K562 (cell line): ENCODE measurements at regions not wholly inside any gene's neighbourhood (a gene's known extent, or its start where the extent isn't known, plus 50 kb on each side); places are given as distances from the start of the nearest gene placed in this dataset.

Source experiments
- ATAC-seq: fragments of 200-7000 bp; cut with Tn5 transposase; 3 replicates; pipeline ENCODE4 v1.9.1; 2020; ENCODE audit warnings: moderate library complexity
- BruUV-seq: library from RNA; stranded (reverse); fragments of 400-500 nt; replicated peaks from 2 replicates; lab custom pipeline; 2021; lab: Mats Ljungman, UMichigan
- CTCF ChIA-PET: fragments of 300-600 bp; formaldehyde crosslinking; extraction: SDS; loops from one replicate; lab custom pipeline; 2021; ENCODE audit warnings: low intra/inter-chr PET ratio; lab: Yijun Ruan, JAX
- POLR2A ChIA-PET: fragments of 300-600, 350-650 bp; sonication (Branson Sonifier 250); formaldehyde crosslinking; extraction: SDS; loops from one replicate; lab custom pipeline; 2021; ENCODE audit warnings: antibody characterized with exemption, inconsistent platforms; lab: Yijun Ruan, JAX
- DNase-seq, 4 experiments: peaks; one replicate each; pipeline versions ENCODE4 v3.0.0 to v3.0.0-alpha.2; 2011 to 2018; ENCODE audit warnings: low spot score in 3 of 4, mixed read lengths in 3 of 4; ENCODE audit errors: extremely low read depth in 1 of 4
- FAIRE-seq: peaks from 2 replicates; lab custom pipeline; 2011; peaks lifted over from hg19 to GRCh38; lab: Jason Lieb, UNC
- H2AFZ ChIP-seq: 2 replicates; pipeline ENCODE4 v1.6.0; 2011; ENCODE audit warnings: low read depth, low read length, control low read depth, inconsistent platforms
- H3K27ac ChIP-seq: fragments of 200-600 bp; 3 replicates; pipeline ENCODE4 v1.8.0; 2011; ENCODE audit warnings: low read depth, mild to moderate bottlenecking, control low read depth, inconsistent platforms, low read length, moderate library complexity, mixed read lengths; ENCODE audit errors: extremely low read depth
- H3K27me3 ChIP-seq, 2 experiments: fragments of 300-600 bp in 1 of 2; 2 replicates in 1 of 2; 3 replicates in 1 of 2; pipeline versions ENCODE4 v1.6.0 to v1.8.0; 2011; ENCODE audit warnings: inconsistent platforms in 2 of 2, low read length in 2 of 2, mild to moderate bottlenecking in 1 of 2, mixed read lengths in 1 of 2, moderate library complexity in 1 of 2; ENCODE audit not compliant: control insufficient read depth in 2 of 2, insufficient read depth in 2 of 2
- H3K36me3 ChIP-seq: fragments of 300-600 bp; 3 replicates; pipeline ENCODE4 v1.8.0; 2011; ENCODE audit warnings: mild to moderate bottlenecking, low read length, inconsistent platforms; ENCODE audit not compliant: control insufficient read depth, insufficient read depth
- H3K4me1 ChIP-seq, 2 experiments: fragments of 200-600 bp in 1 of 2; replicated peaks in 1 of 2; 2 replicates in 1 of 2; 3 replicates in 1 of 2; pipeline versions ENCODE4 v1.5.1 to v1.8.0; 2011; ENCODE audit warnings: inconsistent platforms in 2 of 2, low read length in 2 of 2, mild to moderate bottlenecking in 1 of 2, mixed read lengths in 1 of 2, moderate library complexity in 1 of 2; ENCODE audit not compliant: control insufficient read depth in 2 of 2, insufficient read depth in 2 of 2
- H3K4me2 ChIP-seq: 2 replicates; pipeline ENCODE4 v1.6.1; 2011; ENCODE audit warnings: low read length, control low read depth, inconsistent platforms, mixed read lengths; ENCODE audit not compliant: insufficient read depth
- H3K4me3 ChIP-seq: fragments of 200-600 bp; sonication (generic), shearing (Covaris generic); 2 replicates; pipeline ENCODE4 v1.5.1; 2016; ENCODE audit warnings: control low read depth, inconsistent platforms
- H3K79me2 ChIP-seq: fragments of 200-600 bp; 3 replicates; pipeline ENCODE4 v1.8.0; 2011; ENCODE audit warnings: low read length, inconsistent platforms; ENCODE audit not compliant: control insufficient read depth, insufficient read depth
- H3K9ac ChIP-seq, 2 experiments: 2 replicates each; pipeline versions ENCODE4 v1.6.0 to v1.6.1; 2011; ENCODE audit warnings: low read depth in 2 of 2, low read length in 2 of 2, control low read depth in 1 of 2, inconsistent platforms in 1 of 2, mild to moderate bottlenecking in 1 of 2, mixed read lengths in 1 of 2; ENCODE audit not compliant: insufficient read depth in 1 of 2
- H3K9me1 ChIP-seq: one replicate; pipeline ENCODE4 v1.6.0; 2011; ENCODE audit warnings: inconsistent platforms, mild to moderate bottlenecking, low read length, moderate library complexity; ENCODE audit not compliant: control insufficient read depth, insufficient read depth
- H3K9me3 ChIP-seq: replicated peaks from 2 replicates; pipeline ENCODE4 v1.5.1; 2011; ENCODE audit warnings: low read depth, low read length, inconsistent platforms; ENCODE audit not compliant: control insufficient read depth, insufficient read depth
- H4K20me1 ChIP-seq: replicated peaks from 2 replicates; pipeline ENCODE4 v1.6.1; 2011; ENCODE audit warnings: low read length, inconsistent platforms, mixed read lengths; ENCODE audit not compliant: control insufficient read depth, insufficient read depth
- BHLHE40 ChIP-seq: IDR thresholded peaks from 2 replicates; pipeline ENCODE4 v1.6.1; 2011; ENCODE audit warnings: low read length, improper control_type of control experiment
- CREM ChIP-seq: IDR thresholded peaks from 2 replicates; pipeline ENCODE4 v1.6.1; 2014; ENCODE audit warnings: antibody characterized with exemption, low read depth
- FOXK1 ChIP-seq: sonication (generic); formaldehyde crosslinking; IDR thresholded peaks from 2 replicates; pipeline ENCODE4 v1.8.0; 2022; ENCODE audit warnings: missing genetic modification reagents, mild to moderate bottlenecking, borderline replicate concordance
- FUS ChIP-seq: fragments of 200-400 bp; formaldehyde crosslinking; optimal IDR thresholded peaks from 2 replicates; pipeline ENCODE3; 2017; ENCODE audit warnings: low read depth, low read length
- HDAC3 ChIP-seq: fragments of 450-650 bp; IDR thresholded peaks from 2 replicates; pipeline ENCODE4 v1.6.1; 2018; ENCODE audit warnings: borderline replicate concordance, mild to moderate bottlenecking, moderate library complexity; ENCODE audit not compliant: partially characterized antibody
- MAZ ChIP-seq, 2 experiments: fragments of 450-650 bp in 1 of 2; sonication (generic) in 1 of 2; formaldehyde crosslinking; IDR thresholded peaks in 1 of 2; conservative IDR thresholded peaks in 1 of 2; 2 replicates each; pipeline versions ENCODE4 v1.4.0 to v1.5.0; 2020; ENCODE audit warnings: mild to moderate bottlenecking in 1 of 2, missing genetic modification reagents in 1 of 2
- NCOA6 ChIP-seq: fragments of 450-650 bp; IDR thresholded peaks from 2 replicates; pipeline ENCODE4 v1.6.1; 2017; ENCODE audit warnings: mild to moderate bottlenecking
- SREBF1 ChIP-seq: fragments of 150-350 bp; IDR thresholded peaks from 2 replicates; pipeline ENCODE4 v1.6.1; 2014; ENCODE audit warnings: antibody characterized with exemption, low read depth, low read length, borderline replicate concordance
- ZFP36 ChIP-seq: fragments of 150-350 bp; IDR thresholded peaks from 2 replicates; pipeline ENCODE4 v1.6.1; 2018; ENCODE audit warnings: low read length, low read depth; ENCODE audit not compliant: partially characterized antibody
- ZNF444 ChIP-seq: fragments of 250-450 bp; sonication (Bioruptor Pico); IDR thresholded peaks from 2 replicates; pipeline ENCODE4 v1.4.0; 2020; ENCODE audit warnings: mild to moderate bottlenecking, moderate library complexity
- WGBS: fragments of 100-300 bp; shearing (Covaris generic); methylation state at CpG from one replicate; pipeline ENCODE4 v1.1.6; 2016; ENCODE audit warnings: low coverage, mixed read lengths; ENCODE audit not compliant: insufficient coverage; ENCODE audit errors: missing lambda C conversion rate; 5-methylcytosine and 5-hydroxymethylcytosine counted together
- in situ Hi-C: fragments of 300-500 bp; cut with MboI; formaldehyde crosslinking; loops from 4 replicates; pipeline ENCODE4 v1.15.0; 2018; ENCODE audit warnings: inconsistent platforms, mixed read lengths
- intact Hi-C: fragments of 100-400 bp; cut with micrococcal nuclease; formaldehyde crosslinking; loops from 2 replicates; pipeline ENCODE4 v1.14.2; 2022
- TF ChIP-seq, protein P1 (sequence below), 2 experiments: IDR thresholded peaks; 2 replicates each; pipeline ENCODE4 v1.6.1; 2011; ENCODE audit warnings: borderline replicate concordance in 1 of 2, control low read depth in 1 of 2, low read depth in 1 of 2, low read length in 1 of 2, mild to moderate bottlenecking in 1 of 2, mixed read lengths in 1 of 2, moderate library complexity in 1 of 2; ENCODE audit not compliant: insufficient read depth in 1 of 2, insufficient read length in 1 of 2, poor library complexity in 1 of 2, severe bottlenecking in 1 of 2; ENCODE audit errors: extremely low read depth in 1 of 2
- TF ChIP-seq, protein P2 (sequence below), 2 experiments: fragments of 150-350 bp in 1 of 2; IDR thresholded peaks; 2 replicates each; pipeline ENCODE4 v1.6.1; 2012 to 2016; ENCODE audit warnings: low read depth in 2 of 2, low read length in 2 of 2, mild to moderate bottlenecking in 1 of 2, moderate library complexity in 1 of 2

DNA sequence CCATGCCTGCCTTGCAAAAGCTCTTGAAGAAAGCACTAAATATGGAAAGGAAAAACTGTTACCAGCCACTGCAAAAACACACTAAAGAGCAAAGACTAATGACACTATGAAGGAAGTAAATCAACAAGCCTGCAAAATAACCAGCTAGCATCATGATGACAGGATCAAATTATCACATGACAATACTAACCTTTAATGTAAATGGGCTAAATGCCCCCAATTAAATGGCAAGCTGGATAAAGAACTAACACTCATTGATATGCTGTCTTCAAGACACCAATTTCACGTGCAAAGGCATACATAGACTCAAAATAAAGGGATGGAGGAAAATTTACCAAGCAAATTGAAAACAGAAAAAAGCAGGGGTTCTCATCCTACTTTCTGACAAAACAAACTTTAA, 231.8 kb upstream of the RGMB start:
- no peak overlapping the region for H3K27ac ChIP-seq
- no peaks in the 10 kb centered on the region for H3K27me3 ChIP-seq
- H3K36me3 ChIP-seq = no peaks in the 10 kb centered on the region
- no peaks in the 10 kb centered on the region for H3K79me2 ChIP-seq
- 7% methylated on average over 1 of the region's 1 CpG for WGBS
- TF ChIP-seq SREBF1 (no peak), FUS (no peak), CREM (no peak), HDAC3 (no peak), BHLHE40 (no peak), NCOA6 (no peak), MAZ (CRISPR knock-in tag; conservative IDR thresholded peaks at IDR 0.05 in 1 of 2, IDR thresholded peaks at IDR 0.05 in 1 of 2) (no peak), ZFP36 (no peak), ZNF444 (CRISPR knock-in tag) (no peak), FOXK1 (CRISPR knock-in tag) (no peak)
- TF ChIP-seq, protein P1, sequence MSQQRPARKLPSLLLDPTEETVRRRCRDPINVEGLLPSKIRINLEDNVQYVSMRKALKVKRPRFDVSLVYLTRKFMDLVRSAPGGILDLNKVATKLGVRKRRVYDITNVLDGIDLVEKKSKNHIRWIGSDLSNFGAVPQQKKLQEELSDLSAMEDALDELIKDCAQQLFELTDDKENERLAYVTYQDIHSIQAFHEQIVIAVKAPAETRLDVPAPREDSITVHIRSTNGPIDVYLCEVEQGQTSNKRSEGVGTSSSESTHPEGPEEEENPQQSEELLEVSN (IDR thresholded peaks at IDR 0.05; ENCODE audit: borderline replicate concordance in 1 of 2, extremely low read depth in 1 of 2, insufficient read depth in 1 of 2, insufficient read length in 1 of 2, low read depth in 1 of 2, low read length in 1 of 2, poor library complexity in 1 of 2, severe bottlenecking in 1 of 2) = no peak
- TF ChIP-seq, protein P2, sequence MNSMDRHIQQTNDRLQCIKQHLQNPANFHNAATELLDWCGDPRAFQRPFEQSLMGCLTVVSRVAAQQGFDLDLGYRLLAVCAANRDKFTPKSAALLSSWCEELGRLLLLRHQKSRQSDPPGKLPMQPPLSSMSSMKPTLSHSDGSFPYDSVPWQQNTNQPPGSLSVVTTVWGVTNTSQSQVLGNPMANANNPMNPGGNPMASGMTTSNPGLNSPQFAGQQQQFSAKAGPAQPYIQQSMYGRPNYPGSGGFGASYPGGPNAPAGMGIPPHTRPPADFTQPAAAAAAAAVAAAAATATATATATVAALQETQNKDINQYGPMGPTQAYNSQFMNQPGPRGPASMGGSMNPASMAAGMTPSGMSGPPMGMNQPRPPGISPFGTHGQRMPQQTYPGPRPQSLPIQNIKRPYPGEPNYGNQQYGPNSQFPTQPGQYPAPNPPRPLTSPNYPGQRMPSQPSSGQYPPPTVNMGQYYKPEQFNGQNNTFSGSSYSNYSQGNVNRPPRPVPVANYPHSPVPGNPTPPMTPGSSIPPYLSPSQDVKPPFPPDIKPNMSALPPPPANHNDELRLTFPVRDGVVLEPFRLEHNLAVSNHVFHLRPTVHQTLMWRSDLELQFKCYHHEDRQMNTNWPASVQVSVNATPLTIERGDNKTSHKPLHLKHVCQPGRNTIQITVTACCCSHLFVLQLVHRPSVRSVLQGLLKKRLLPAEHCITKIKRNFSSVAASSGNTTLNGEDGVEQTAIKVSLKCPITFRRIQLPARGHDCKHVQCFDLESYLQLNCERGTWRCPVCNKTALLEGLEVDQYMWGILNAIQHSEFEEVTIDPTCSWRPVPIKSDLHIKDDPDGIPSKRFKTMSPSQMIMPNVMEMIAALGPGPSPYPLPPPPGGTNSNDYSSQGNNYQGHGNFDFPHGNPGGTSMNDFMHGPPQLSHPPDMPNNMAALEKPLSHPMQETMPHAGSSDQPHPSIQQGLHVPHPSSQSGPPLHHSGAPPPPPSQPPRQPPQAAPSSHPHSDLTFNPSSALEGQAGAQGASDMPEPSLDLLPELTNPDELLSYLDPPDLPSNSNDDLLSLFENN (IDR thresholded peaks at IDR 0.05; ENCODE audit: low read depth in 2 of 2, low read length in 2 of 2) = no peak
- TF ChIP-seq, all 486 proteins: peak for 0
- Histone ChIP-seq H3K4me2 (no peak overlapping the region), H3K4me3 (no peak overlapping the region), H2AFZ (no peak overlapping the region), H4K20me1 (no peaks in the 10 kb centered on the region), H3K4me1 (no peaks in the 10 kb centered on the region), H3K9me1 (no peaks in the 10 kb centered on the region), H3K9me3 (no peaks in the 10 kb centered on the region), H3K9ac (no peak overlapping the region)
- BruUV-seq = no TSS peak
- in situ Hi-C loops (no loop called here), intact Hi-C loops (no loop called here)
- FAIRE-seq (no peak), ATAC-seq (no peak), DNase-seq (no peak)
- ChIA-PET POLR2A (no interaction called here), CTCF (no interaction called here)
